NT2/D1 (cell line): ENCODE measurements at regions not wholly inside any gene's neighbourhood (a gene's known extent, or its start where the extent isn't known, plus 50 kb on each side); places are given as distances from the start of the nearest gene placed in this dataset.

ENCODE experiments used
- YY1 ChIP-seq: IDR thresholded peaks from 2 replicates; pipeline ENCODE4 v1.6.1; 2011; ENCODE audit not compliant: insufficient read length, insufficient read depth
- ZNF274 ChIP-seq: IDR thresholded peaks from 2 replicates; pipeline ENCODE4 v1.6.1; 2011; ENCODE audit warnings: mild to moderate bottlenecking, low read depth, low read length

- TF ChIP-seq YY1 (no peak), ZNF274 (no peak)
Measured at GRCh38 chr1:114292194-114292593, 138.5 kb upstream of the SYT6 start.
